Fibroblast of lung (primary cell): ENCODE measurements at regions not wholly inside any gene's neighbourhood (a gene's known extent, or its start where the extent isn't known, plus 50 kb on each side); places are given as distances from the start of the nearest gene placed in this dataset.

ENCODE experiments used
- DNase-seq, 2 donors: peaks; one replicate each; pipeline versions ENCODE4 v3.0.0 to v3.0.0-alpha.2; 2010; ENCODE audit warnings: low read depth in 2 of 2
- H2AFZ ChIP-seq: 2 replicates; pipeline ENCODE4 v1.5.1; 2012; ENCODE audit warnings: low read length, control low read depth, inconsistent platforms
- H3K27ac ChIP-seq: 2 replicates; pipeline ENCODE4 v1.5.1; 2011; ENCODE audit warnings: low read length, control low read depth; ENCODE audit not compliant: insufficient read depth
- H3K27me3 ChIP-seq: 2 replicates; pipeline ENCODE4 v1.5.1; 2011; ENCODE audit warnings: mild to moderate bottlenecking, low read length; ENCODE audit not compliant: control insufficient read depth, insufficient read depth
- H3K36me3 ChIP-seq: 2 replicates; pipeline ENCODE4 v1.5.1; 2011; ENCODE audit warnings: low read length; ENCODE audit not compliant: control insufficient read depth, insufficient read depth
- H3K4me1 ChIP-seq: 2 replicates; pipeline ENCODE4 v1.5.1; 2011; ENCODE audit warnings: low read length; ENCODE audit not compliant: control insufficient read depth, insufficient read depth; ENCODE audit errors: extremely low read depth
- H3K4me2 ChIP-seq: 2 replicates; pipeline ENCODE4 v1.5.1; 2011; ENCODE audit warnings: low read length, control low read depth; ENCODE audit not compliant: insufficient read depth; ENCODE audit errors: extremely low read depth
- H3K4me3 ChIP-seq, 4 experiments: fragments of 200-600 bp in 1 of 4; sonication (generic) in 1 of 4; replicated peaks in 1 of 4; 2 replicates each; pipeline ENCODE4 v1.5.1; 2011 to 2016; ENCODE audit warnings: low read length in 4 of 4, low read depth in 3 of 4, mild to moderate bottlenecking in 3 of 4, control low read depth in 2 of 4, inconsistent platforms in 1 of 4, mixed read lengths in 1 of 4; ENCODE audit not compliant: insufficient read depth in 1 of 4; ENCODE audit errors: control extremely low read depth in 1 of 4
- H3K79me2 ChIP-seq: 2 replicates; pipeline ENCODE4 v1.5.1; 2012; ENCODE audit warnings: mild to moderate bottlenecking, low read length, inconsistent platforms; ENCODE audit not compliant: control insufficient read depth, insufficient read depth
- H3K9ac ChIP-seq: 2 replicates; pipeline ENCODE4 v1.5.1; 2011; ENCODE audit warnings: mild to moderate bottlenecking, low read length, control low read depth; ENCODE audit not compliant: insufficient read depth
- H3K9me3 ChIP-seq: 2 replicates; pipeline ENCODE4 v1.5.1; 2012; ENCODE audit warnings: low read depth, low read length; ENCODE audit not compliant: control insufficient read depth, insufficient read depth
- H4K20me1 ChIP-seq: 2 replicates; pipeline ENCODE4 v1.5.1; 2011; ENCODE audit warnings: low read length; ENCODE audit not compliant: control insufficient read depth, insufficient read depth; ENCODE audit errors: extremely low read depth
- CTCF ChIP-seq, 2 donors: IDR thresholded peaks in 1 of 2; conservative IDR thresholded peaks in 1 of 2; 1 replicate in 1 of 2; 2 replicates in 1 of 2; pipeline ENCODE4 v1.5.1; 2011 to 2012; ENCODE audit warnings: low read length in 2 of 2, control low read depth in 1 of 2, inconsistent platforms in 1 of 2, low read depth in 1 of 2, mild to moderate bottlenecking in 1 of 2
- EZH2 ChIP-seq: IDR thresholded peaks from 2 replicates; pipeline ENCODE4 v1.5.1; 2012; ENCODE audit warnings: low read length, control low read depth, mild to moderate bottlenecking; ENCODE audit errors: missing control alignments

GRCh38 chr2:173808718-173809117, 156.5 kb downstream of the SP3 start:
- Histone ChIP-seq H4K20me1 (no peaks in the 10 kb centered on the region), H3K4me3 (no peak overlapping the region), H3K36me3 (no peaks in the 10 kb centered on the region), H3K79me2 (no peaks in the 10 kb centered on the region), H3K27ac (no peak overlapping the region), H3K4me2 (no peak overlapping the region), H3K4me1 (no peaks in the 10 kb centered on the region), H3K9ac (no peak overlapping the region), H3K9me3 (no peaks in the 10 kb centered on the region), H2AFZ (no peak overlapping the region), H3K27me3 (no peaks in the 10 kb centered on the region)
- DNase-seq = no peak
- TF ChIP-seq CTCF (conservative IDR thresholded peaks at IDR 0.05 in 1 of 2, IDR thresholded peaks at IDR 0.05 in 1 of 2; ENCODE audit: low read depth in 1 of 2, low read length in 2 of 2) (no peak), EZH2 (no peak)

- H2AFZ ChIP-seq = no peak overlapping the region
- no peak overlapping the region for H3K9ac ChIP-seq
- no peaks in the 10 kb centered on the region for H3K79me2 ChIP-seq
- H3K9me3 ChIP-seq = no peaks in the 10 kb centered on the region
- H3K4me3 ChIP-seq = no peak overlapping the region
- no peaks in the 10 kb centered on the region for H3K4me1 ChIP-seq
- no peaks in the 10 kb centered on the region for H4K20me1 ChIP-seq
- H3K36me3 ChIP-seq = no peaks in the 10 kb centered on the region
- no peak overlapping the region for H3K4me2 ChIP-seq
- no peak for DNase-seq
- H3K27ac ChIP-seq = no peak overlapping the region
- H3K27me3 ChIP-seq = peaks cover 2% of the 10 kb centered on the region
- TF ChIP-seq EZH2 (no peak), CTCF (conservative IDR thresholded peaks at IDR 0.05 in 1 of 2, IDR thresholded peaks at IDR 0.05 in 1 of 2; ENCODE audit: low read depth in 1 of 2, low read length in 2 of 2) (no peak)
Observed at GRCh38 chr2:173812321-173812720, 152.9 kb downstream of the SP3 start.

GRCh38 chr2:173814306-173814705, 150.9 kb downstream of the SP3 start:
- no peaks in the 10 kb centered on the region for H3K36me3 ChIP-seq
- H3K4me3 ChIP-seq = no peak overlapping the region
- H3K9me3 ChIP-seq = no peaks in the 10 kb centered on the region
- TF ChIP-seq EZH2 = no peak
- H4K20me1 ChIP-seq = no peaks in the 10 kb centered on the region
- H3K4me1 ChIP-seq = no peaks in the 10 kb centered on the region
- no peak for DNase-seq
- H3K9ac ChIP-seq = no peak overlapping the region
- no peak overlapping the region for H3K4me2 ChIP-seq
- peaks cover 2% of the 10 kb centered on the region for H3K27me3 ChIP-seq
- no peaks in the 10 kb centered on the region for H3K79me2 ChIP-seq
- H3K27ac ChIP-seq = no peak overlapping the region
- no peak overlapping the region for H2AFZ ChIP-seq

GRCh38 chr2:173815772-173816171, 149.4 kb downstream of the SP3 start:
- no peaks in the 10 kb centered on the region for H3K79me2 ChIP-seq
- H3K4me1 ChIP-seq = no peaks in the 10 kb centered on the region
- H2AFZ ChIP-seq = no peak overlapping the region
- peaks cover 10% of the 10 kb centered on the region for H3K27me3 ChIP-seq
- H3K27ac ChIP-seq = no peak overlapping the region
- TF ChIP-seq CTCF (conservative IDR thresholded peaks at IDR 0.05 in 1 of 2, IDR thresholded peaks at IDR 0.05 in 1 of 2; ENCODE audit: low read depth in 1 of 2, low read length in 2 of 2) (no peak), EZH2 (no peak)
- H3K9me3 ChIP-seq = no peaks in the 10 kb centered on the region
- no peak overlapping the region for H3K4me3 ChIP-seq
- DNase-seq = no peak
- no peaks in the 10 kb centered on the region for H4K20me1 ChIP-seq
- no peaks in the 10 kb centered on the region for H3K36me3 ChIP-seq
- H3K9ac ChIP-seq = no peak overlapping the region
- no peak overlapping the region for H3K4me2 ChIP-seq
